ENCODE measurements at regions not wholly inside any gene's neighbourhood (a gene's known extent, or its start where the extent isn't known, plus 50 kb on each side); places are given as distances from the start of the nearest gene placed in this dataset.

DNA sequence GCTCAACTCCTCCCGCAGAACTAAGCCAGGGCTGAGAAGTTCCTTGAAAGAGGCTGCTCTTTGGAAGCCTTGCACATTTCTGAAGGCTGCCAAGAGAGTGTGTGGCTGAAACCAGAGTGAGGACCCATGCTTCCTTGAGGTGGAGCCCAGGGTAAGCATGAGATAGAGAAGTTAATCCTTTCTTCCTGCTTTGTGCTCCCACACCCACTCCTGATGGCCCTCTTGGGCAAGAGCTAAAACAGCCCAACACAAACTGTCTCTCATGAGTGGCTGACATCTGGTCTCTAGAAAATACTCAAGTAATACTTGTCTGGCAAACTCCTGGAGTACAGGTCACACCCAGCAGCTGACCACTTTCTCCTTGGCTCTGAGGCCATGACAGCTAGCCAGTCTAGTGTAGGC lies 523.7 kb downstream of the INSC start:
- no peak overlapping the region for H3K4me3 ChIP-seq
- 94% methylated on average over 1 of the region's 1 CpG; no CpG with 5 or more reads in 1 of the 2 donors for WGBS, 2 donors
- no peaks in the 10 kb centered on the region for H3K9me3 ChIP-seq
- TF ChIP-seq CTCF (IDR thresholded peaks at IDR 0.05) (no peak), POLR2A (IDR thresholded peaks at IDR 0.05) (no peak)
- H3K4me1 ChIP-seq: no peaks in the 10 kb centered on the region
- no peak for DNase-seq
- no peaks in the 10 kb centered on the region for H3K36me3 ChIP-seq (ENCODE audit: low read depth, missing control alignments)
- intact Hi-C loops (cut with DNase I; ENCODE audit: low total_unique reads): no loop called here
- H3K27ac ChIP-seq: no peak overlapping the region
- H3K27me3 ChIP-seq: no peaks in the 10 kb centered on the region

DNA sequence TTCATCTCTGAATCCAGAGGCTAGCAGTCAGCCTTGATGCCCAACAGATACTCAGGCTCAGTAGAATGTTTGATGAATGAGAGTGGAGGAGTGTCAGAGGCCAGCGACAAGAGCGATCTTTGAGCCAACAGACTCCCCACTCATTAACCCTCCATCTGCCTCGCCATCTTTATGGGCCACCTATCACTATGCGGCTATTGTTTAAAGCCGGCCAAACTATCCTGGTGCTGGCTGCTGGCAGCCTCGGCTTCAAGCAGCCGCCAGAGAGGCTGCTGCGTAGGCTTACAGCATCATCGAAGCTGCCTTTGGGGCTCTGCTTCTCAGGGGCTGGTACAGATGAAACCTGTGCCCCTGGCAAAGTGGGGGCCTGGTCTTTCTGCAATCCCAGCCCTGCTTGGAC lies 525.6 kb downstream of the INSC start:
- intact Hi-C loops (cut with DNase I; ENCODE audit: low total_unique reads): no loop called here
- WGBS, 2 donors: 53 to 59% methylated on average over 7 to 9 of the region's 9 CpGs
- no peak for DNase-seq
- Histone ChIP-seq H3K9me3 (no peaks in the 10 kb centered on the region), H3K4me1 (no peaks in the 10 kb centered on the region), H3K27ac (no peak overlapping the region), H3K4me3 (no peak overlapping the region), H3K27me3 (no peaks in the 10 kb centered on the region), H3K36me3 (ENCODE audit: low read depth, missing control alignments) (no peaks in the 10 kb centered on the region)
- TF ChIP-seq CTCF (IDR thresholded peaks at IDR 0.05): no peak
- no peak for TF ChIP-seq POLR2A (IDR thresholded peaks at IDR 0.05)

- 72 to 79% methylated on average over 9 of the region's 9 CpGs for WGBS, 2 donors
- no peak for DNase-seq
- H3K4me3 ChIP-seq: no peak overlapping the region
- H3K27me3 ChIP-seq: no peaks in the 10 kb centered on the region
- intact Hi-C loops (cut with DNase I; ENCODE audit: low total_unique reads): no loop called here
- no peak for TF ChIP-seq POLR2A (IDR thresholded peaks at IDR 0.05)
- H3K27ac ChIP-seq: no peak overlapping the region
- no peaks in the 10 kb centered on the region for H3K9me3 ChIP-seq
- no peaks in the 10 kb centered on the region for H3K36me3 ChIP-seq (ENCODE audit: low read depth, missing control alignments)
- no peaks in the 10 kb centered on the region for H3K4me1 ChIP-seq
Measured at GRCh38 chr11:15641271-15642045, 526.7 kb downstream of the INSC start.

DNA sequence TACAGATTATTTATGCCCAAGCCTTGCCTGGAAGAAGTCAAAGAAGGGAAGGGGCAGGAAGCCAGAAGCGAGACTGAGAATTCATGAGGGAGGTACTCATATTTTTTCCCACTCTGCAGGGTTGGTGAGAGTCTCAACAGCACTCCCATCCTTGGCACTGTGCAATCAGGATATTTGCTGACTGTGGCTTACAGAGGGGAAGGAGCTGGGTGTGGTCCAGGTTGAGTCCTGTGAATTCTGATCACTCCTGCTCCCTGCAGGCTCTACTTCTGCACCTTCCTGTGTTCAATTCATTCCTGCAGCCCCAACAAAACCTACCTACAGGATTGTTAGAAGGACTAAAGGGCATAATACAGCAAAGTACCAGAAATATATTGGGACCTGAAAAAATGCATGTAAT lies 530.5 kb downstream of the INSC start:
- 65 to 70% methylated on average over 1 of the region's 1 CpG for WGBS, 2 donors
- no peaks in the 10 kb centered on the region for H3K27me3 ChIP-seq
- no peak overlapping the region for H3K27ac ChIP-seq
- no peaks in the 10 kb centered on the region for H3K9me3 ChIP-seq
- no peaks in the 10 kb centered on the region for H3K4me1 ChIP-seq
- intact Hi-C loops (cut with DNase I; ENCODE audit: low total_unique reads): no loop called here
- H3K4me3 ChIP-seq: no peak overlapping the region
- no peak for DNase-seq
- TF ChIP-seq CTCF (IDR thresholded peaks at IDR 0.05): no peak
- TF ChIP-seq POLR2A (IDR thresholded peaks at IDR 0.05): no peak
- H3K36me3 ChIP-seq (ENCODE audit: low read depth, missing control alignments): no peaks in the 10 kb centered on the region

DNA sequence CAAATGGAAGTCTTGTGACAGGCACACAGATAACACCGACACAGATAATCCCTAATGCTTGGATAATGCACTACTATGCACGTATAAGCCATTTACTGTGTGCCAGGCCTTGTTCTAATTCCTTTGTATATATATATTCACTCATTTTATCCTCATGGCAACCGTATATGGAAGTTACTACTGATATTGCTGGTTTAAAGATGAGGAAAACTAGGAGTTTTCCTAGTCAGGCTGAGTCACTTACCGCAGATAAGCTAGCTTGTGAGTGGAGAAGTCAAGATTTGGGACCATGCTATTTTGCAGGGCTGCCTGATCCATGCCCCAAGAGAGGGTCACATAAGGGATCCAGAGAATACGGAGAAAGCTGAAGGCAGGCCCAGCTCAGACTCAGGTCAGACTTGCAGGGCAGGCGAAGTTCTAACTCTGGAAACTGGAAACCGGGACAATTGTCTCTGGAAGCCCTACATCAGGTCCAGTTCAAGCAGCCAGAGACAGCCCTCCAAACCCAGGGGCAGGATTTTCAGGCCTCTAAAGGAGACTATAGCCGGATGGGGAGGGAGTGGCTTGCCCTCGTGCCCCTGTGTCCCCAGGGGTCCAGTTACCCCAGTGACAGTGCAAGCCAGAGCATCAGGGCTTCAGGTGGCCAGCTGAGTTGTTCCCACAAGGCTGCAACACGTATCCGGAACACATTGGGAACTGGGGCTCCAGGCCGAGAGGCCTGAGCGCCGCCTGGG lies 534.8 kb downstream of the INSC start:
- Histone ChIP-seq H3K4me1 (peaks cover 9% of the 10 kb centered on the region), H3K4me3 (no peak overlapping the region), H3K36me3 (ENCODE audit: low read depth, missing control alignments) (no peaks in the 10 kb centered on the region), H3K27me3 (no peaks in the 10 kb centered on the region), H3K27ac (no peak overlapping the region), H3K9me3 (no peaks in the 10 kb centered on the region)
- no peak for TF ChIP-seq CTCF (IDR thresholded peaks at IDR 0.05)
- TF ChIP-seq POLR2A (IDR thresholded peaks at IDR 0.05): no peak
- DNase-seq: no peak
- intact Hi-C loops (cut with DNase I; ENCODE audit: low total_unique reads): loop anchor here (10.0 kb wide), 1 partner anchor 965 kb away; no protein-coding TSS in a partner anchor
- 53 to 63% methylated on average over 8 to 10 of the region's 14 CpGs for WGBS, 2 donors
